ENCODE measurements at regions not wholly inside any gene's neighbourhood (a gene's known extent, or its start where the extent isn't known, plus 50 kb on each side); places are given as distances from the start of the nearest gene placed in this dataset.

- TF ChIP-seq CTCF (IDR thresholded peaks at IDR 0.05) (no peak), POLR2A (IDR thresholded peaks at IDR 0.05) (no peak)
Measured at GRCh38 chr4:159512348-159512747, 409.5 kb downstream of the RAPGEF2 start.

All from lower leg skin (tissue), 3 donors.